RWPE1 (cell line): ENCODE measurements at regions not wholly inside any gene's neighbourhood (a gene's known extent, or its start where the extent isn't known, plus 50 kb on each side); places are given as distances from the start of the nearest gene placed in this dataset.

ENCODE experiments used
- CTCF ChIA-PET: fragments of 350-600 bp; sonication (Branson Sonifier 250); formaldehyde crosslinking; extraction: SDS; loops from one replicate; lab custom pipeline; 2021; lab: Yijun Ruan, JAX
- POLR2A ChIA-PET: fragments of 400-600 bp; formaldehyde crosslinking; extraction: SDS; loops from one replicate; lab custom pipeline; 2020; ENCODE audit warnings: antibody characterized with exemption; ENCODE audit not compliant: low non-redundant PET; lab: Yijun Ruan, JAX
- DNase-seq: peaks from one replicate; pipeline ENCODE4 v3.0.0; 2012; ENCODE audit warnings: low spot score
- H3K27ac ChIP-seq: fragments of 450-650 bp; 2 replicates; pipeline ENCODE4 v1.5.1; 2017
- TF ChIP-seq, protein P1 (sequence below): fragments of 450-650 bp; conservative IDR thresholded peaks from 2 replicates; pipeline ENCODE4 v1.5.1; 2017; ENCODE audit warnings: low read depth, mild to moderate bottlenecking

DNA sequence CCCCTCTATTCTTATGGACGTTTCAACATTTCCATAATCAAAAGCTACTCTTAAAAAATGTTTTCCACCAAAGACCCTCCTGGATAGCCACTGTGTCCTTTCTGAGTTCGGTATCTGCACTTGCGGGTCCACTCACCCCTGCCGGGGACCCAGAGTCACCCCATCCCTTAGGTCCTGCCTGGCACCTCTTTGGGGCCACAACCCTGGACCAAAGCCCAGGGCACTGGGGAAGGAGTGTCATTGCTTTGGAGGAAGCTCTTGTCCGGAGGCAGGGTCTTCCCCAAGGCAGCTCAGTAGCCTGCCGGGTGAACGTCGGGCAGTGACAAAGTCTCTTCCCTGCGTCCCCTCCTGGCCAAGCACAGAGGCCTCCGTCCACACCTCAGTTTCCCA is 129.6 kb downstream of the RFLNA start:
- CTCF ChIA-PET = interaction anchor here (1.0 kb wide), 1 partner anchor 25 kb away, joined by 8 read pairs; no protein-coding TSS in a partner anchor
- TF ChIP-seq, protein P1, sequence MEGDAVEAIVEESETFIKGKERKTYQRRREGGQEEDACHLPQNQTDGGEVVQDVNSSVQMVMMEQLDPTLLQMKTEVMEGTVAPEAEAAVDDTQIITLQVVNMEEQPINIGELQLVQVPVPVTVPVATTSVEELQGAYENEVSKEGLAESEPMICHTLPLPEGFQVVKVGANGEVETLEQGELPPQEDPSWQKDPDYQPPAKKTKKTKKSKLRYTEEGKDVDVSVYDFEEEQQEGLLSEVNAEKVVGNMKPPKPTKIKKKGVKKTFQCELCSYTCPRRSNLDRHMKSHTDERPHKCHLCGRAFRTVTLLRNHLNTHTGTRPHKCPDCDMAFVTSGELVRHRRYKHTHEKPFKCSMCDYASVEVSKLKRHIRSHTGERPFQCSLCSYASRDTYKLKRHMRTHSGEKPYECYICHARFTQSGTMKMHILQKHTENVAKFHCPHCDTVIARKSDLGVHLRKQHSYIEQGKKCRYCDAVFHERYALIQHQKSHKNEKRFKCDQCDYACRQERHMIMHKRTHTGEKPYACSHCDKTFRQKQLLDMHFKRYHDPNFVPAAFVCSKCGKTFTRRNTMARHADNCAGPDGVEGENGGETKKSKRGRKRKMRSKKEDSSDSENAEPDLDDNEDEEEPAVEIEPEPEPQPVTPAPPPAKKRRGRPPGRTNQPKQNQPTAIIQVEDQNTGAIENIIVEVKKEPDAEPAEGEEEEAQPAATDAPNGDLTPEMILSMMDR = no peak
- POLR2A ChIA-PET = no interaction called here
- H3K27ac ChIP-seq = peak overlapping the region; percentile 99
- DNase-seq = no peak

DNA sequence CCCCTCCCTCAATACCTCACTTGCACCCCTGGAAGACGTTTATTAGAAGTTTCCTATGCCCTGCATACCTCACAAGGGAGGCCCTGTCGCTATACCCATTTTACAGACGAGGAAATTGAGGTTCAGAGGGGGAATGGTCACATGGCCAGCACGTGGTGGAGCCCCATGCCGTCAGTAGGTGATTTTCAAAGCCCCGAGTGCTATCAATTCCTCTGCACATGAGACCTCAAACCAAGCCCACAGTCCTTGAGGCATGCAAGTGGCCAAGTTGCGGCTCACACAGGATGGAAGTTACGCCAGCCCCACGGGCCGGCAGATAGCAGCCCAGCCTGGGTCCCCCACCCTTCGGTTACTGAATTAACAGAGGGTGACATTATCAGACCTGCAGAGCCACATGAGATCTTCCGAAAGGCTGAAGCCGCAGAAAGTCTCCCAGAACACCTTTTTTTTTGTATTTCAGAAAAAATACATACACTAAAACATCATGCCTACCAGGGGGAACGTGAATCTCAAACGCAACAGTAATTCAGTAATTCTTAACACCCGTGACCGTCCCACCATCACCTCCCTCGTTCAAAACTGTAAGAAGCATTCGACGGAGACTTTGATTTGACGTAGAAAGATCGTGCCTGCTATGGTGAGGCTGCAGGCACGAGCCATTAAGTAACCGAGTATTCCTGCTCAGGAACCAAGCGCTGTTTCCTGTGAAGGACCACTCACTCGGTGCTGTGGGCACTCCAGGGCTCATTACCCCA is 129.0 kb downstream of the RFLNA start:
- TF ChIP-seq, protein P1 = no peak
- ChIA-PET CTCF (no interaction called here), POLR2A (no interaction called here)
- peak overlapping the region; percentile 99 for H3K27ac ChIP-seq
- DNase-seq = no peak

DNA sequence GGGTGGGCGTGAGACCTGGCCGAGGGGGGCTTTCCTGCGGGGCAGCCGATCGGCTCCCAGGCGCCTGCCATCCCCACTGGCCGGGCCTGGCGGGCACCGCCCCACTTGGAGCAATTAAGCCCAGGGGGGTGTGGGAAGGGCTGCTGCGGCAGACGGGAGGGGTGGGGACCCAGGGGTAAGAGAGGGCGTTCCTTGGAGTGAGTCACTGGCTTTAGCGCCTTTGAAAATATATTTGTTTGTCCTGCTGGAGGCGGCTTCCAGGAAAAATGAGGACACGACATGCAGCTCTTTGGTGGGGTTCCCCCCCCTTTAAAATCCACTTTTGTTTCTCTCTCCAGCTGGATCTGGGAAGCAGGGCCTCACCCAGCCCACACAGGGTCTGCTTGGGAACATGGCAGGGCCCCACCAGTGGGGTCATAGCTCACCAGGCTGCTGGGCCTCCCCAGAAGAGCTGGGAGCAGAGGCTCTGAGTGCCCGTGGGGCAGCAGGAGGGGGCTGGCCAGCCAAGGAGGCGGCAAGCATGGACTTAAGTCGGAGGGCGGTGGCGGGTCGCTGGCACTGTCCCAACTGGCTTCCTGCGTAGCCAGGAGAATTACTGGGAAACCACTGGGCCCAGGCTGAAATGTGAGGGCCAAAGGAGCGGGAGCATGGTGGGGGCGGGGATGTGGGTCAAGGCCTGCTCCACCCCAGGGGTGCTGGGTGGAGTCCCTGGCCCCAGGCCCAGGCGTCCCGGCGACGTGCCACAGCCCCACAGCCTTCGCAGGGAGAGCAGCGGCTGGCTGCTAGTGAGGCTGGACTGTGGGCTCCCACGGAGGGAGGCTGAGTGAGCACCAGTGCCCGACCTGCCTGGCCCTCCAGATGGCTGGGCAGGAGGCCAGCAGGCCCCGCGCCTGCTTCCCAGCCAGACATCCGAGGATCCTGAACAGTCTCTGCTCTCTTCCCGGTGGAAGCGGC is 128.0 kb downstream of the RFLNA start:
- DNase-seq = peak; percentile 96
- POLR2A ChIA-PET = interaction anchor here (0.7 kb wide), 1 partner anchor 25 kb away, joined by 3 read pairs; no protein-coding TSS in a partner anchor

DNA sequence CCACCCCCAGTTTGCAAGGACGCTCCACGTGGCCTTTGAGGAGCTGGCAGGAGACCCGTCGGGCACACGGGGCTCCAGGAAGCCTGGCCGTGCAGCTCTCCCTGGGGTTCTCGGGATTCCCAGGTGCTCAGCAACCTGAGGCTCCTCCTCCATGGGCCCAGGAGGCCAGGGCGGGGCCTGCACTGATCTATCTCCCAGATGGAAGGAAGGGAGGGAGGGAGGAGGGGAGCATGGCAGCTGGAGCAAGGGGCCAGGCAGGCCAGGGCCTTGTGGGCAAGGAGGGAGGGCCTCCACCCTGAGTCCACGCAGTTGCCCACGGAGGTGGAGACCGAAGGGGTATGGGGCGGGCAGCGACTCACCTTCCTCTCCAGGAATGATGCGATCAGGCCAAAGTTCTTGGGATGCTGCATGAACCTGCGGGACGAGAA is 127.3 kb downstream of the RFLNA start:
- POLR2A ChIA-PET = no interaction called here
- peak overlapping the region; percentile 99 for H3K27ac ChIP-seq
- DNase-seq = peak; percentile 70
- CTCF ChIA-PET = interaction anchor here (0.5 kb wide), 1 partner anchor 13 kb away, joined by 4 read pairs; no protein-coding TSS in a partner anchor
- TF ChIP-seq, protein P1 = no peak

More for the DNA sequence above, 128.0 kb downstream of the RFLNA start:
- CTCF ChIA-PET = interaction anchor here (0.5 kb wide), 1 partner anchor 12 kb away, joined by 4 read pairs; no protein-coding TSS in a partner anchor
- peak overlapping the region; percentile 99 for H3K27ac ChIP-seq
- TF ChIP-seq, protein P1 = no peak

DNA sequence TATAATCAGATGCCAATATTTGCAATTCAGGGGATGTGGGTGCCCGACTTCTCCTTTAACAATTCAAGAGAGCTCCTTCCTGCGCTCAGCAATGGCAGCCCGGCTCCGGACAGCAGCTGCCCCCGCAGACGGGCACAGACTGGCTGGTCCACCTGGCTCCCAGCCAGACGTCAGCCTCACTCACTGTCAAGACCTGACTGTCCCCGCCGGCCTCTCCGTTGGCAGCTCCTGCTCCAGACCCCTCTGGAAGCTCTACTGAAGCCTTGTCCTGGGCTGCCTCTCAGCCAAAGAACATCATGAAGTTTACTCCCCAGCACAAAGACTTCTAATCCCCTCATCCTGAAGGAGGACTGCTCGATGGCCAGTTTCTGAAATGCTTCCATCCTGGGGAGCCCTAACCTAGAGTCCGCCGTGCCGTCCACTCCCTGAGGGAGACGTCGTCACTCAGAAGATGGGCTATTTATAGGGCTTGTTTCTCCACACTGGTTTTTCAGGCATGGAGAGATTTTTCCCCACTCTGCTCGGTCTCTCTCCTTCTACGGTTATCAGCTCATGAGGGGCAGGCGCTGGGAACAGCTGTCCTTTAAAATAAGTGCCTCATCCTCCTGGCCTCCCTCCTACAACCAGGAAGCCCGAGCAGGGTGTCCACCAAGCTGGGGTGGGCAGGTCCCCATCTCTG is 126.2 kb downstream of the RFLNA start:
- TF ChIP-seq, protein P1 = no peak
- POLR2A ChIA-PET = interaction anchor here (0.5 kb wide), 2 partner anchors 39 to 331 kb away, joined by 3 to 4 read pairs; no protein-coding TSS in a partner anchor
- DNase-seq = no peak
- H3K27ac ChIP-seq = peak overlapping the region; percentile 99
- CTCF ChIA-PET = no interaction called here
